HCT116 (cell line): ENCODE measurements at regions not wholly inside any gene's neighbourhood (a gene's known extent, or its start where the extent isn't known, plus 50 kb on each side); places are given as distances from the start of the nearest gene placed in this dataset.

Experiments used
- ATAC-seq: fragments of 200-7000 bp; cut with Tn5 transposase; 2 replicates; pipeline ENCODE4 v1.9.1; 2020; ENCODE audit warnings: mild to moderate bottlenecking, moderate library complexity
- BruUV-seq: library from RNA; stranded (reverse); fragments of 400-500 nt; replicated peaks from 2 replicates; lab custom pipeline; 2021; lab: Mats Ljungman, UMichigan
- CTCF ChIA-PET: fragments of 300-600 bp; sonication (Branson Sonifier 250); formaldehyde crosslinking; loops from one replicate; lab custom pipeline; 2021; ENCODE audit warnings: antibody characterized with exemption; lab: Charles Lee
- POLR2A ChIA-PET: fragments of 300-600, 350-600 bp; sonication (Branson Sonifier 250); formaldehyde crosslinking; loops from one replicate; lab custom pipeline; 2021; ENCODE audit warnings: antibody characterized with exemption; lab: Charles Lee
- RAD21 ChIA-PET, 2 experiments: fragments of 300-600 bp; sonication (Branson Sonifier 250); formaldehyde crosslinking; loops; one replicate each; lab custom pipeline; 2023; ENCODE audit warnings: low total read pairs in 2 of 2; ENCODE audit not compliant: uncharacterized antibody in 2 of 2, unreplicated experiment in 2 of 2, low non-redundant PET in 1 of 2; lab: Charles Lee
- DNase-seq: peaks from one replicate; pipeline ENCODE4 v3.0.0-alpha.2; 2010; ENCODE audit warnings: low read depth, low spot score
- H2AFZ ChIP-seq: fragments of 200-600 bp; shearing (Covaris generic), sonication (generic); 2 replicates; pipeline ENCODE4 v1.6.1; 2017; ENCODE audit warnings: low read depth, mixed run types, mixed read lengths, antibody characterized with exemption, low read length; ENCODE audit not compliant: poor library complexity, severe bottlenecking
- H3K27ac ChIP-seq: 2 replicates; pipeline ENCODE4 v1.5.1; 2012; ENCODE audit warnings: low read depth, low read length
- H3K27me3 ChIP-seq: fragments of 200-600 bp; sonication (generic); 2 replicates; pipeline ENCODE4 v1.6.1; 2016; ENCODE audit warnings: mixed run types, low read length, mixed read lengths; ENCODE audit not compliant: insufficient read depth
- H3K36me3 ChIP-seq, 2 experiments: fragments of 200-500 bp in 1 of 2; fragments of 200-600 bp in 1 of 2; sonication (Bioruptor generic) in 1 of 2; sonication (generic) in 1 of 2; 2 replicates each; pipeline versions ENCODE4 v1.5.1 to v1.6.1; 2014 to 2016; ENCODE audit warnings: low read length in 2 of 2, inconsistent platforms in 1 of 2, mixed read lengths in 1 of 2, mixed run types in 1 of 2; ENCODE audit not compliant: insufficient read depth in 2 of 2, control insufficient read depth in 1 of 2
- H3K4me1 ChIP-seq, 2 experiments: fragments of 200-600 bp in 1 of 2; sonication (generic) in 1 of 2; 2 replicates each; pipeline versions ENCODE4 v1.5.1 to v1.6.1; 2012 to 2017; ENCODE audit warnings: low read length in 2 of 2, inconsistent platforms in 1 of 2, mild to moderate bottlenecking in 1 of 2, mixed read lengths in 1 of 2, mixed run types in 1 of 2, moderate library complexity in 1 of 2; ENCODE audit not compliant: insufficient read depth in 2 of 2, control insufficient read depth in 1 of 2
- H3K4me2 ChIP-seq: fragments of 200-600 bp; sonication (generic); 2 replicates; pipeline ENCODE4 v1.6.1; 2017; ENCODE audit warnings: mixed run types, low read length, mixed read lengths
- H3K4me3 ChIP-seq, 2 experiments: fragments of 200-600 bp in 1 of 2; sonication (generic) in 1 of 2; replicated peaks in 1 of 2; 2 replicates each; pipeline ENCODE4 v1.5.1; 2011 to 2016; ENCODE audit warnings: low read length in 2 of 2, control low read depth in 1 of 2, low read depth in 1 of 2, mild to moderate bottlenecking in 1 of 2, mixed read lengths in 1 of 2, mixed run types in 1 of 2
- H3K79me2 ChIP-seq: fragments of 200-600 bp; sonication (generic); 2 replicates; pipeline ENCODE4 v1.6.1; 2017; ENCODE audit warnings: mild to moderate bottlenecking, mixed run types, low read length, moderate library complexity, mixed read lengths; ENCODE audit not compliant: insufficient read depth
- H3K9ac ChIP-seq: fragments of 200-600 bp; sonication (generic); 2 replicates; pipeline ENCODE4 v1.6.1; 2016; ENCODE audit warnings: low read length, mixed read lengths
- H3K9me2 ChIP-seq: fragments of 200-600 bp; sonication (generic), shearing (Covaris generic); 2 replicates; pipeline ENCODE4 v1.6.1; 2017; ENCODE audit warnings: mixed run types, mild to moderate bottlenecking, moderate library complexity; ENCODE audit not compliant: insufficient read depth
- H3K9me3 ChIP-seq, 2 experiments: fragments of 200-500 bp in 1 of 2; fragments of 200-600 bp in 1 of 2; sonication (Bioruptor generic) in 1 of 2; sonication (generic) in 1 of 2; 2 replicates each; pipeline ENCODE4 v1.6.1; 2014 to 2017; ENCODE audit warnings: low read length in 2 of 2, mixed read lengths in 2 of 2, inconsistent platforms in 1 of 2, low read depth in 1 of 2, mild to moderate bottlenecking in 1 of 2, mixed run types in 1 of 2, moderate library complexity in 1 of 2; ENCODE audit not compliant: control insufficient read depth in 1 of 2, insufficient read depth in 1 of 2
- H4K20me1 ChIP-seq: fragments of 200-600 bp; sonication (generic), shearing (Covaris generic); 2 replicates; pipeline ENCODE4 v1.6.1; 2017; ENCODE audit warnings: mixed run types, mild to moderate bottlenecking, moderate library complexity; ENCODE audit not compliant: insufficient read depth
- ATF3 ChIP-seq: IDR thresholded peaks from 2 replicates; pipeline ENCODE4 v1.6.1; 2012
- CEBPB ChIP-seq: IDR thresholded peaks from 2 replicates; pipeline ENCODE4 v1.6.1; 2012; ENCODE audit warnings: low read depth
- EZH2 ChIP-seq: fragments of 200-600 bp; sonication (generic); IDR thresholded peaks from 2 replicates; pipeline ENCODE4 v1.6.1; 2017; ENCODE audit warnings: antibody characterized with exemption, mixed run types
- EZH2phosphoT487 ChIP-seq: fragments of 200-600 bp; IDR thresholded peaks from 2 replicates; pipeline ENCODE4 v1.6.1; 2018; ENCODE audit warnings: antibody characterized with exemption, borderline replicate concordance
- JUND ChIP-seq: IDR thresholded peaks from 2 replicates; pipeline ENCODE4 v1.6.1; 2012
- MAX ChIP-seq: IDR thresholded peaks from 2 replicates; pipeline ENCODE4 v1.6.1; 2012
- RAD21 ChIP-seq: IDR thresholded peaks from 2 replicates; pipeline ENCODE4 v1.6.1; 2012; ENCODE audit warnings: low read depth, mild to moderate bottlenecking
- REST ChIP-seq: IDR thresholded peaks from 2 replicates; pipeline ENCODE4 v1.6.1; 2012; ENCODE audit warnings: low read depth
- SIN3A ChIP-seq: IDR thresholded peaks from 2 replicates; pipeline ENCODE4 v1.6.1; 2012; ENCODE audit warnings: low read depth
- SRF ChIP-seq: IDR thresholded peaks from 2 replicates; pipeline ENCODE4 v1.6.1; 2012; ENCODE audit warnings: low read depth
- TCF7L2 ChIP-seq: IDR thresholded peaks from 2 replicates; pipeline ENCODE4 v1.7.0; 2011; ENCODE audit warnings: borderline replicate concordance, inconsistent platforms; ENCODE audit not compliant: insufficient read depth, insufficient read length; ENCODE audit errors: extremely low read depth
- YY1 ChIP-seq: IDR thresholded peaks from 2 replicates; pipeline ENCODE4 v1.6.1; 2011; ENCODE audit warnings: low read length, low read depth, moderate library complexity, mild to moderate bottlenecking; ENCODE audit not compliant: insufficient replicate concordance; ENCODE audit errors: extremely low read depth
- ZFX ChIP-seq: fragments of 450-650 bp; IDR thresholded peaks from 2 replicates; pipeline ENCODE4 v1.6.1; 2017
- ZNF274 ChIP-seq: fragments of 200-500 bp; sonication (Bioruptor generic); IDR thresholded peaks from 2 replicates; pipeline ENCODE4 v1.6.1; 2014; ENCODE audit warnings: mild to moderate bottlenecking, low read depth, low read length, inconsistent platforms
- intact Hi-C: fragments of 100-400 bp; cut with micrococcal nuclease; formaldehyde crosslinking; loops from 2 replicates; pipeline ENCODE4 v1.10.0; 2022

GRCh38 chr13:76048675-76049375 is 412.7 kb downstream of the LMO7 start:
- H3K27me3 ChIP-seq: no peaks in the 10 kb centered on the region
- no peaks in the 10 kb centered on the region for H3K36me3 ChIP-seq
- H3K4me1 ChIP-seq: no peaks in the 10 kb centered on the region
- no peak overlapping the region for H3K4me3 ChIP-seq
- intact Hi-C loops: no loop called here
- ChIA-PET POLR2A (no interaction called here), CTCF (no interaction called here), RAD21 (no interaction called here)
- H3K9ac ChIP-seq: no peak overlapping the region
- H2AFZ ChIP-seq: no peak overlapping the region
- no peak overlapping the region for H3K4me2 ChIP-seq
- no peak overlapping the region for H3K27ac ChIP-seq
- BruUV-seq: no TSS peak
- no peak for TF ChIP-seq REST
- TF ChIP-seq JUND: no peak
- no peak for TF ChIP-seq ZFX
- no peak for TF ChIP-seq EZH2phosphoT487
- TF ChIP-seq TCF7L2: no peak
- no peak for TF ChIP-seq ZNF274
- TF ChIP-seq SIN3A: no peak
- no peak for TF ChIP-seq ATF3
- no peak for TF ChIP-seq MAX
- no peak for TF ChIP-seq CEBPB
- TF ChIP-seq EZH2: no peak
- no peak for TF ChIP-seq SRF
- no peak for TF ChIP-seq YY1
- no peak for TF ChIP-seq RAD21
- H3K9me2 ChIP-seq: no peaks in the 10 kb centered on the region
- no peaks in the 10 kb centered on the region for H3K9me3 ChIP-seq
- H3K79me2 ChIP-seq: no peaks in the 10 kb centered on the region
- ATAC-seq (no peak), DNase-seq (no peak)
- H4K20me1 ChIP-seq: no peaks in the 10 kb centered on the region
